CD4-positive, CD25-positive, alpha-beta regulatory T cell (primary cell): ENCODE measurements at regions not wholly inside any gene's neighbourhood (a gene's known extent, or its start where the extent isn't known, plus 50 kb on each side); places are given as distances from the start of the nearest gene placed in this dataset.
"Not testable (repeated sequence)": the region's sequence is repeated elsewhere in the genome, so short reads cannot be mapped to it uniquely, and the experiment has no call there.

Source experiments
- ATAC-seq, 2 donors: fragments of 150-1000 bp; cut with Tn5 transposase; one replicate each; pipeline ENCODE4 v1.10.0; 2021; ENCODE audit warnings: low read depth in 2 of 2, moderate number of reproducible peaks in 2 of 2, moderate library complexity in 1 of 2
- DNase-seq, 3 donors: peaks; one replicate each; pipeline versions ENCODE4 v3.0.0 to v3.0.0-alpha.2; 2012 to 2022; ENCODE audit warnings: mixed read lengths in 1 of 3
- H3K27ac ChIP-seq: one replicate; pipeline ENCODE4 v1.7.0; 2013; ENCODE audit warnings: mild to moderate bottlenecking, low read length; ENCODE audit not compliant: insufficient read depth, poor library complexity, severe bottlenecking
- H3K27me3 ChIP-seq: one replicate; pipeline ENCODE4 v1.7.0; 2013; ENCODE audit warnings: low read length; ENCODE audit not compliant: control insufficient read depth, insufficient read depth
- H3K36me3 ChIP-seq: one replicate; pipeline ENCODE4 v1.7.0; 2013; ENCODE audit warnings: mild to moderate bottlenecking, low read length, moderate library complexity; ENCODE audit not compliant: control insufficient read depth, insufficient read depth
- H3K4me1 ChIP-seq: 2 replicates; pipeline ENCODE4 v1.7.0; 2013; ENCODE audit warnings: mild to moderate bottlenecking, low read length; ENCODE audit not compliant: insufficient read depth, control insufficient read depth, poor library complexity, severe bottlenecking
- H3K4me3 ChIP-seq: one replicate; pipeline ENCODE4 v1.7.0; 2013; ENCODE audit warnings: low read depth, mild to moderate bottlenecking, low read length, moderate library complexity
- H3K9me3 ChIP-seq, 2 experiments: 1 replicate in 1 of 2; 2 replicates in 1 of 2; pipeline ENCODE4 v1.7.0; 2013; ENCODE audit warnings: low read length in 2 of 2, mild to moderate bottlenecking in 1 of 2, moderate library complexity in 1 of 2; ENCODE audit not compliant: control insufficient read depth in 2 of 2
- H3K27ac Mint-ChIP-seq, 3 donors: one replicate each; pipeline ENCODE4 v1.8.0; 2020 to 2022; ENCODE audit warnings: mild to moderate bottlenecking in 3 of 3, mixed read lengths in 3 of 3, moderate library complexity in 2 of 3
- H3K27me3 Mint-ChIP-seq: one replicate; pipeline ENCODE4 v1.8.0; 2022; ENCODE audit warnings: mild to moderate bottlenecking, mixed read lengths
- H3K36me3 Mint-ChIP-seq: one replicate; pipeline ENCODE4 v1.8.0; 2020; ENCODE audit warnings: mixed read lengths
- H3K4me1 Mint-ChIP-seq, 4 donors: one replicate each; pipeline ENCODE4 v1.8.0; 2020 to 2022; ENCODE audit warnings: mixed read lengths in 4 of 4, mild to moderate bottlenecking in 1 of 4
- H3K4me3 Mint-ChIP-seq, 4 donors: one replicate each; pipeline ENCODE4 v1.8.0; 2020 to 2022; ENCODE audit warnings: mild to moderate bottlenecking in 4 of 4, mixed read lengths in 4 of 4, moderate library complexity in 3 of 4
- H3K9me3 Mint-ChIP-seq, 7 donors: one replicate each; pipeline ENCODE4 v1.8.0; 2020 to 2022; ENCODE audit warnings: mixed read lengths in 7 of 7, mild to moderate bottlenecking in 3 of 7, moderate library complexity in 2 of 7

DNA sequence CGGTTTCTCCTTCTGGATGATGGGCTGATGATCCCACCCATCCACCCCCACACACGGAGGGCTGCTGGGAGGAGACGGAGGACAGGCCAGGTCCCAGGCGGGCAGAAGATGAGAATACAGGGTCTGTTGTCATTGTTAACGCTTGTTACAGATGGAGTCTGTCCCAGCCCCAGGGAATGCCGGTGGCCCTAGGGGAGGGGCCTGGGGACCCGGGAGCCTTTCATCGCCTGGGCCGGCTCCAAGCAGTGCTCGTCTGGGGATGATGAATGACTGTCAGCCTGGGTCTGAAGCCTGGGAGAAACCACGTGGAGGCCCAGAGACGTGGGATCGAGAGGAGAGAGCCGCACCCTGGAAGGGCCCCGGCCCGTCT lies 69.2 kb downstream of the UNCX start:
- Histone ChIP-seq H3K27me3 (no peaks in the 10 kb centered on the region), H3K4me3 (no peak overlapping the region), H3K36me3 (no peaks in the 10 kb centered on the region), H3K27ac (no peak overlapping the region), H3K4me1 (no peaks in the 10 kb centered on the region), H3K9me3 (no peaks in the 10 kb centered on the region)
- no peak for ATAC-seq
- H3K4me1 Mint-ChIP-seq = no peaks in the 10 kb centered on the region
- DNase-seq = no peak
- no peaks in the 10 kb centered on the region for H3K36me3 Mint-ChIP-seq
- H3K9me3 Mint-ChIP-seq = peaks cover 0 to 3% (median 0%) of the 10 kb centered on the region in 7 donors
- no peak overlapping the region for H3K4me3 Mint-ChIP-seq
- H3K27me3 Mint-ChIP-seq = no peaks in the 10 kb centered on the region
- H3K27ac Mint-ChIP-seq = no peak overlapping the region

DNA sequence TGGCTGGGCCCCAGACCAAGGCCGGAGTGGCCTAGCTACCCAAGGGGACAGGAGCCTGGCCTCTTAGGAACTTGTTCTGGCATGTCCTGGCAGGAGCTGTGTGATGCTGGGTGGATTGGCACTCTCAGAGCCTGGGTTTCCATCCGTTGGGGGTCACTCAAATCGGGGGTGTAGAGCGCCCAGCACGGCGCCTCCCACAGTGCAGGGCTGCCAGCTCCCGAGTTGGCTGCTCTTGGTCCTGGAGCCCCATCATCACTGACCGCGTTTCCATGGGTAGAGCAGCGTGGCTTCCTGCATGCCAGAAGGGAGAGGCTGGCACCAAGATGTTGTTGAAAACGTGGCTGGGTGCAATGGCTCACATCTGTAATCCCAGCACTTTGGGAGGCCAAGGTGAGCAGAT lies 70.3 kb downstream of the UNCX start:
- Mint-ChIP-seq H3K4me3 (no peak overlapping the region), H3K4me1 (no peaks in the 10 kb centered on the region)

GRCh38 chr7:1304011-1304410 lies 71.3 kb downstream of the UNCX start:
- not testable (repeated sequence) for H3K9me3 ChIP-seq, DNase-seq, H3K27ac Mint-ChIP-seq, H3K27me3 ChIP-seq, H3K27ac ChIP-seq, H3K4me3 Mint-ChIP-seq, H3K27me3 Mint-ChIP-seq, H3K9me3 Mint-ChIP-seq, H3K36me3 ChIP-seq, ATAC-seq, H3K36me3 Mint-ChIP-seq, H3K4me3 ChIP-seq, H3K4me1 Mint-ChIP-seq, H3K4me1 ChIP-seq

More for the DNA sequence above, 70.3 kb downstream of the UNCX start:
- Histone ChIP-seq H3K36me3 (no peaks in the 10 kb centered on the region), H3K4me1 (no peaks in the 10 kb centered on the region), H3K27ac (no peak overlapping the region), H3K4me3 (no peak overlapping the region), H3K9me3 (no peaks in the 10 kb centered on the region), H3K27me3 (no peaks in the 10 kb centered on the region)
- no peak for DNase-seq
- no peaks in the 10 kb centered on the region for H3K27me3 Mint-ChIP-seq
- ATAC-seq = no peak
- H3K27ac Mint-ChIP-seq = no peak overlapping the region
- H3K36me3 Mint-ChIP-seq = no peaks in the 10 kb centered on the region
- peaks cover 0 to 3% (median under 1%) of the 10 kb centered on the region in 7 donors for H3K9me3 Mint-ChIP-seq

GRCh38 chr7:1305873-1306272 lies 73.2 kb downstream of the UNCX start:
- H3K4me3 Mint-ChIP-seq = no peak overlapping the region
- no peaks in the 10 kb centered on the region for H3K27me3 ChIP-seq
- H3K9me3 Mint-ChIP-seq = peaks cover 0 to 3% (median 3%) of the 10 kb centered on the region in 7 donors
- no peaks in the 10 kb centered on the region for H3K9me3 ChIP-seq
- no peak for DNase-seq
- no peak overlapping the region for H3K27ac ChIP-seq
- H3K36me3 Mint-ChIP-seq = no peaks in the 10 kb centered on the region
- no peak overlapping the region for H3K27ac Mint-ChIP-seq
- H3K4me3 ChIP-seq = no peak overlapping the region
- no peak for ATAC-seq
- no peaks in the 10 kb centered on the region for H3K36me3 ChIP-seq
- H3K27me3 Mint-ChIP-seq = no peaks in the 10 kb centered on the region
- no peaks in the 10 kb centered on the region for H3K4me1 Mint-ChIP-seq
- H3K4me1 ChIP-seq = no peaks in the 10 kb centered on the region

- ATAC-seq (no peak), DNase-seq (no peak)
- Mint-ChIP-seq H3K4me1 (no peaks in the 10 kb centered on the region), H3K27me3 (no peaks in the 10 kb centered on the region), H3K4me3 (no peak overlapping the region), H3K9me3 (peaks cover 0 to 3% (median 3%) of the 10 kb centered on the region in 7 donors), H3K36me3 (no peaks in the 10 kb centered on the region), H3K27ac (no peak overlapping the region)
- no peaks in the 10 kb centered on the region for H3K4me1 ChIP-seq
- no peak overlapping the region for H3K27ac ChIP-seq
- H3K9me3 ChIP-seq = no peaks in the 10 kb centered on the region
- H3K4me3 ChIP-seq = no peak overlapping the region
- H3K27me3 ChIP-seq = no peaks in the 10 kb centered on the region
- no peaks in the 10 kb centered on the region for H3K36me3 ChIP-seq
Observed at GRCh38 chr7:1307828-1308227, 75.2 kb downstream of the UNCX start.

- Histone ChIP-seq H3K36me3 (no peaks in the 10 kb centered on the region), H3K27ac (no peak overlapping the region), H3K9me3 (no peaks in the 10 kb centered on the region), H3K27me3 (no peaks in the 10 kb centered on the region), H3K4me3 (no peak overlapping the region), H3K4me1 (no peaks in the 10 kb centered on the region)
- no peaks in the 10 kb centered on the region for H3K4me1 Mint-ChIP-seq
- DNase-seq (no peak), ATAC-seq (no peak)
- H3K36me3 Mint-ChIP-seq = no peaks in the 10 kb centered on the region
- no peak overlapping the region for H3K4me3 Mint-ChIP-seq
- H3K9me3 Mint-ChIP-seq = peaks cover 0 to 3% (median 1%) of the 10 kb centered on the region in 7 donors
- no peak overlapping the region for H3K27ac Mint-ChIP-seq
- H3K27me3 Mint-ChIP-seq = no peaks in the 10 kb centered on the region
Observed at GRCh38 chr7:1309290-1309689, 76.6 kb downstream of the UNCX start.

GRCh38 chr7:1309996-1310395 lies 77.3 kb downstream of the UNCX start:
- Histone ChIP-seq H3K9me3 (no peaks in the 10 kb centered on the region), H3K4me1 (no peaks in the 10 kb centered on the region), H3K36me3 (no peaks in the 10 kb centered on the region), H3K27me3 (no peaks in the 10 kb centered on the region), H3K27ac (no peak overlapping the region), H3K4me3 (no peak overlapping the region)
- ATAC-seq (no peak), DNase-seq (no peak)
- H3K36me3 Mint-ChIP-seq = no peaks in the 10 kb centered on the region
- H3K27me3 Mint-ChIP-seq = no peaks in the 10 kb centered on the region
- H3K9me3 Mint-ChIP-seq = peaks cover 0 to 3% (median 1%) of the 10 kb centered on the region in 7 donors
- no peak overlapping the region for H3K27ac Mint-ChIP-seq
- no peak overlapping the region for H3K4me3 Mint-ChIP-seq
- H3K4me1 Mint-ChIP-seq = no peaks in the 10 kb centered on the region

- Histone ChIP-seq H3K4me1 (no peaks in the 10 kb centered on the region), H3K4me3 (no peak overlapping the region), H3K9me3 (no peaks in the 10 kb centered on the region), H3K27ac (no peak overlapping the region), H3K27me3 (no peaks in the 10 kb centered on the region), H3K36me3 (no peaks in the 10 kb centered on the region)
- DNase-seq (no peak), ATAC-seq (no peak)
- Mint-ChIP-seq H3K36me3 (no peaks in the 10 kb centered on the region), H3K27ac (no peak overlapping the region), H3K27me3 (no peaks in the 10 kb centered on the region), H3K4me1 (no peaks in the 10 kb centered on the region), H3K4me3 (no peak overlapping the region), H3K9me3 (peaks cover 0 to 3% (median 1%) of the 10 kb centered on the region in 7 donors)
Observed at GRCh38 chr7:1310936-1311335, 78.3 kb downstream of the UNCX start.
